MM.1S (cell line): ENCODE measurements at regions not wholly inside any gene's neighbourhood (a gene's known extent, or its start where the extent isn't known, plus 50 kb on each side); places are given as distances from the start of the nearest gene placed in this dataset.

ENCODE experiments used
- EZH2 ChIP-seq: fragments of 300-600 bp; sonication (generic); optimal IDR thresholded peaks from 2 replicates; pipeline ENCODE3; 2017; ENCODE audit warnings: low read depth, mild to moderate bottlenecking, antibody characterized with exemption, low read length, mixed read lengths
- TF ChIP-seq, protein P1 (sequence below): fragments of 300-600 bp; sonication (generic); IDR thresholded peaks from 2 replicates; pipeline ENCODE4 v1.5.1; 2016; ENCODE audit warnings: antibody characterized with exemption, low read length, mixed read lengths

DNA sequence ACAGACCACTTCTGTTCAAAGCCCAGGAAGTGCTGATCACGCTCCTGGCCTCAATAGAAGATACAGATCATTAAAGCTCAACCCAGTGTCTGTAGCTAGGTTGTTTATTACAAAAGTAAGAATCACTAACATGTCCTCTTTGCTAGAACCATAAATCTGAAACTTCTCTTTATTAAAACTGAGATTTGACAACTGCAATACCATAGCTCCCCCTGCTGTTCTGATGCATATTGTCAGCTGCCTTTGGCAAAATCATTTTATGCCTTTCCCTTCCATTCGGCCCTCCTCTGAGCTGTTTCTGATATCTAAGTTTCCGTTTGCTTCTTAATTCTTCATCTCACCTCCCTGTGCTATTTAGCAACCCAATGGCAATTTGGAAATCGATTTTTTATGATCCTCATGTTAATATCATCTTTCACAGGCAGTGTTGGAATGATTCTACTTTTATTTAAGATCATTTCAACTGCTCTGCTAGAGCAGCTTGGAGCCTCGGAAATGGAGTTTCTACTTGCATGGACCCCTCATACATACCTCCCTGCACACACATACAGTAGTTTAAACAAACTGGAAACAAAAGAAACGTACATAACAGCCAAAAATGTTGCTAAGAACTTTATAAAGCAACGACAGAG, 998.8 kb downstream of the MAT2B start:
- TF ChIP-seq, protein P1, sequence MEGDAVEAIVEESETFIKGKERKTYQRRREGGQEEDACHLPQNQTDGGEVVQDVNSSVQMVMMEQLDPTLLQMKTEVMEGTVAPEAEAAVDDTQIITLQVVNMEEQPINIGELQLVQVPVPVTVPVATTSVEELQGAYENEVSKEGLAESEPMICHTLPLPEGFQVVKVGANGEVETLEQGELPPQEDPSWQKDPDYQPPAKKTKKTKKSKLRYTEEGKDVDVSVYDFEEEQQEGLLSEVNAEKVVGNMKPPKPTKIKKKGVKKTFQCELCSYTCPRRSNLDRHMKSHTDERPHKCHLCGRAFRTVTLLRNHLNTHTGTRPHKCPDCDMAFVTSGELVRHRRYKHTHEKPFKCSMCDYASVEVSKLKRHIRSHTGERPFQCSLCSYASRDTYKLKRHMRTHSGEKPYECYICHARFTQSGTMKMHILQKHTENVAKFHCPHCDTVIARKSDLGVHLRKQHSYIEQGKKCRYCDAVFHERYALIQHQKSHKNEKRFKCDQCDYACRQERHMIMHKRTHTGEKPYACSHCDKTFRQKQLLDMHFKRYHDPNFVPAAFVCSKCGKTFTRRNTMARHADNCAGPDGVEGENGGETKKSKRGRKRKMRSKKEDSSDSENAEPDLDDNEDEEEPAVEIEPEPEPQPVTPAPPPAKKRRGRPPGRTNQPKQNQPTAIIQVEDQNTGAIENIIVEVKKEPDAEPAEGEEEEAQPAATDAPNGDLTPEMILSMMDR: peak; percentile 82
- no peak for TF ChIP-seq EZH2
